ENCODE measurements at regions not wholly inside any gene's neighbourhood (a gene's known extent, or its start where the extent isn't known, plus 50 kb on each side); places are given as distances from the start of the nearest gene placed in this dataset.

DNA sequence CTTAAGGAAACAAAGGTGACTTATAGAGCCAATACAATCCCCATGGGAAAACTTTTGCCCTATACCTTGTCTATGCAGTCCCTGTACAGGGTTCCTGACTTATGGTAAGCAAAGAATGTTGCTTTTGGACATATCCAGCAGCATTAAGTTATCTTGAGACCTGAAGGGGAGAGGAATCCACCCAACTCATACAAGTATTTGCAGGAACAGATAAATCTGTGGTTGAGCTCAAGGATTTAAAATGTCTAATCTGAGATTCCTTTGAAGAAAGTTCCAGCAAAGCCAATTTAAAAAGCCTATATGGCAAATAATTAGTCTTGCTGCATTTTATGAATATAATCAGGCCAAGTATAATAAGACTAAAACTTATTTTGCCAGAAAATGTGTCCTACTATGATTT lies 739.5 kb upstream of the CDH2 start:
- DNase-seq (ENCODE audit: extremely low spot score, unreplicated experiment), result no peak
- H3K27me3 Mint-ChIP-seq, result no peaks in the 10 kb centered on the region
- TF ChIP-seq, protein P1, sequence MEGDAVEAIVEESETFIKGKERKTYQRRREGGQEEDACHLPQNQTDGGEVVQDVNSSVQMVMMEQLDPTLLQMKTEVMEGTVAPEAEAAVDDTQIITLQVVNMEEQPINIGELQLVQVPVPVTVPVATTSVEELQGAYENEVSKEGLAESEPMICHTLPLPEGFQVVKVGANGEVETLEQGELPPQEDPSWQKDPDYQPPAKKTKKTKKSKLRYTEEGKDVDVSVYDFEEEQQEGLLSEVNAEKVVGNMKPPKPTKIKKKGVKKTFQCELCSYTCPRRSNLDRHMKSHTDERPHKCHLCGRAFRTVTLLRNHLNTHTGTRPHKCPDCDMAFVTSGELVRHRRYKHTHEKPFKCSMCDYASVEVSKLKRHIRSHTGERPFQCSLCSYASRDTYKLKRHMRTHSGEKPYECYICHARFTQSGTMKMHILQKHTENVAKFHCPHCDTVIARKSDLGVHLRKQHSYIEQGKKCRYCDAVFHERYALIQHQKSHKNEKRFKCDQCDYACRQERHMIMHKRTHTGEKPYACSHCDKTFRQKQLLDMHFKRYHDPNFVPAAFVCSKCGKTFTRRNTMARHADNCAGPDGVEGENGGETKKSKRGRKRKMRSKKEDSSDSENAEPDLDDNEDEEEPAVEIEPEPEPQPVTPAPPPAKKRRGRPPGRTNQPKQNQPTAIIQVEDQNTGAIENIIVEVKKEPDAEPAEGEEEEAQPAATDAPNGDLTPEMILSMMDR (conservative IDR thresholded peaks at IDR 0.05), result no peak
- H3K36me3 Mint-ChIP-seq, result no peaks in the 10 kb centered on the region
- H3K4me3 Mint-ChIP-seq, result no peak overlapping the region
- H3K27ac Mint-ChIP-seq, result no peak overlapping the region
- no peaks in the 10 kb centered on the region for H3K4me1 Mint-ChIP-seq (ENCODE audit: unreplicated experiment)
- H3K9me3 Mint-ChIP-seq, result peaks cover 6% of the 10 kb centered on the region

DNA sequence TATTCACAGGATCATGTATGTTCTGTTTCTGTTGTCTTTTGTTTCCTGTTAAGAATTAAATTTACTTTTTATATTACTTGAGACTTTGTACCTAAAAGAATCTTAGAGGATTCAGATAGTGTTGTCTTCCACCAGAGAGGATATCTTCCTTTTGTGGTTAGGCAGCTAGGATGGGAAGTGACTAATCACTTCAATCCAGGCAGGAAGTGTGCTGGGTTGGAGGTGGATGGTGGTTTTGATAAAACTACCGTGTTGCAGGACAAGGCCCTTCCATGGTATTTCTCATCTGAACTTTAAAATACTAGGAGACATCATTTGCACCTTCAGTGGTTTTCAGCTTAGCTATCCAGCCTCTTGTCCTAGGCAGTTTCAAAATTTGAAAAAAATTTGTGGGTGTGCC lies 728.6 kb upstream of the CDH2 start:
- H3K9me3 Mint-ChIP-seq, result peaks cover under 1% of the 10 kb centered on the region
- H3K27me3 Mint-ChIP-seq, result no peaks in the 10 kb centered on the region
- TF ChIP-seq, protein P1 (conservative IDR thresholded peaks at IDR 0.05), result no peak

DNA sequence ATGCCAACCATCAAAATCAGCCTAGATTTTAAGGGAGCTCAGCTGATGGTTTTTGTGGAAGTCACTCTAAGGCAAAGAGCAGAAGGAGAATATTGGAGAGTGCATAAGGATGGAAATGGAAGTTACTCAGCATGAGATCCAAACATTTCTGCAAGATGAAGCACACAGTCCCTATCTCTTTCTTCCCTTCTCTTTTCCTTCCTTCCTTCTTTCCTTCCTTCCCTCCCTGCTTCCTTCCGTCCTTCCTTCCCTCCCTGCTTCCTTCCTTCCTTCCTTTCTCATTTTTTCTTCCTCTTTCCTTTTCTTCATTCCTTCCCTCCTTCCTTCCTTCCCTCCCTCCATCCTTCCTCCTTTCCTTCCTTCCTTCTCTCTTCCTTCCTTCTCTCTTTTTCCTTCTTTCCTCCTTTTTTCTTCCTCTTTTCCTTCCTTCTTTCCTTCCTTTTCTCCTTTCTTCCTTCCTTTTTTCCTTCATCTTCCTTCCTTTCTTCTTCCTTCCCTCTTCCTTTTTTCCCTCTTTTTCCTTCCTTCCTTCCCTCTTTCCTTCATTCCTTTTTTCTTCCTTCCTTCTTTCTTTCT lies 727.9 kb upstream of the CDH2 start:
- H3K36me3 Mint-ChIP-seq, result no peaks in the 10 kb centered on the region
- H3K4me1 Mint-ChIP-seq (ENCODE audit: unreplicated experiment), result no peaks in the 10 kb centered on the region
- no peaks in the 10 kb centered on the region for H3K9me3 Mint-ChIP-seq
- H3K4me3 Mint-ChIP-seq, result no peak overlapping the region
- TF ChIP-seq, protein P1 (conservative IDR thresholded peaks at IDR 0.05), result no peak
- no peak overlapping the region for H3K27ac Mint-ChIP-seq
- no peak for DNase-seq (ENCODE audit: extremely low spot score, unreplicated experiment)
- no peaks in the 10 kb centered on the region for H3K27me3 Mint-ChIP-seq

More for the DNA sequence above, 728.6 kb upstream of the CDH2 start:
- Mint-ChIP-seq H3K36me3 (no peaks in the 10 kb centered on the region), H3K4me1 (ENCODE audit: unreplicated experiment) (no peaks in the 10 kb centered on the region), H3K4me3 (no peak overlapping the region), H3K27ac (no peak overlapping the region)
- DNase-seq (ENCODE audit: extremely low spot score, unreplicated experiment), result no peak

DNA sequence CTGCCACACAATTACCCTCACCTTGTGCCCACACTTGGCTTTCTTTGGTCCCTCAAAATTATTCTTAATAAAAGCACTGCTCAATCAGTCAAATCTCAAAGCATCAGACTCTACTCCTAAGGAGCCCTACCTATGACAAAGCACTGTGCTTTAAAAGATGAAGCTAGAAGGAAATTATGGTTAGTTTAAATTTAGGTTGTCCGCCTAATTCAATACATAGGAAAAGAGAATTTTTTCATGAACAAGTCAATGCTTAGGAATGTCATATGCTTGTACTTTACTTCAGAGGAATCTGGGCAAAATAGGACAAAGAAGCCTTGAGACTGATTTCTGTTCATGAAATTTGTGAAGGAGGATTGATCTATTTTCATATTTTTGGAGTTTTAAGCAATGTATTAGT lies 726.4 kb upstream of the CDH2 start:
- Mint-ChIP-seq H3K27me3 (no peaks in the 10 kb centered on the region), H3K4me1 (ENCODE audit: unreplicated experiment) (peaks cover 5% of the 10 kb centered on the region), H3K9me3 (no peaks in the 10 kb centered on the region), H3K36me3 (no peaks in the 10 kb centered on the region), H3K27ac (no peak overlapping the region), H3K4me3 (no peak overlapping the region)
- TF ChIP-seq, protein P1 (conservative IDR thresholded peaks at IDR 0.05), result no peak
- no peak for DNase-seq (ENCODE audit: extremely low spot score, unreplicated experiment)

DNA sequence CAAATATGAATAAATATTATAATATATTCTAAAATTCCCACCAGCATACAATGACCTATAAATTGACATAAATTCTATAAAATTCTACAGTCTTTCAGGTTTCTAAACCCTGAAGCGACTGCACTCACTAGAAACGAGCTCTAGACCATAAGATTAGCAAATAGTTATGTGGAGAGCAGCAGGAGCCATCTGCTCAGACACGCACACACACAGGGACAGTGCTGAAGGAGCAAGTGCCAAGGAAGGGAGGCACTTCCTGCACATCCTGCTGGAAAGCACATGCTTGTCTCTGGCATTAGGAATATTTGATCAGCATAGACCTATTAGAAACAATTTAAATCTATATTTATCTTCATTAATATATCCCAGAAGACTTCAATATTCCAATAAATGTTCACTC lies 713.9 kb upstream of the CDH2 start:
- H3K4me3 Mint-ChIP-seq, result no peak overlapping the region
- no peaks in the 10 kb centered on the region for H3K27me3 Mint-ChIP-seq
- peaks cover 7% of the 10 kb centered on the region for H3K9me3 Mint-ChIP-seq
- TF ChIP-seq, protein P1 (conservative IDR thresholded peaks at IDR 0.05), result no peak
- no peak overlapping the region for H3K27ac Mint-ChIP-seq
- H3K4me1 Mint-ChIP-seq (ENCODE audit: unreplicated experiment), result no peaks in the 10 kb centered on the region
- no peaks in the 10 kb centered on the region for H3K36me3 Mint-ChIP-seq
- no peak for DNase-seq (ENCODE audit: extremely low spot score, unreplicated experiment)

DNA sequence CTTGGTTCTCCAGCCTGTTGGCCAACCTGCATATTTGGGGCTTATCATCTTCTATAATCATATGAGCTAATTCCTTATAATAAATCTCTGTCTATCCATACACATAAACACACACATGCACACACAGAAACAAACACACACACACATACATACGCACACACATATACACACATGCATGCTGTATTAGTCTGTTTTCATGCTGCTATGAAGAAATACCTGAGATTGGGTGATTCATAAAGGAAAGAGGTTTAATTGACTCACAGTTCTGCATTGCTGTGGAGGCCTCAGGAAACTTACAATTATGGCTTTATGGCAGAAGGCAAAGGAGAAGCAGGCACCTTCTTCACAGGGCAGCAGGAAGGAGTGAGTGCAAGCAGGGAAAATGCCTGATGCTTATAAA lies 707.4 kb upstream of the CDH2 start:
- TF ChIP-seq, protein P1 (conservative IDR thresholded peaks at IDR 0.05), result no peak
- H3K4me3 Mint-ChIP-seq, result no peak overlapping the region
- H3K27ac Mint-ChIP-seq, result no peak overlapping the region
- no peaks in the 10 kb centered on the region for H3K9me3 Mint-ChIP-seq
- no peaks in the 10 kb centered on the region for H3K36me3 Mint-ChIP-seq
- H3K27me3 Mint-ChIP-seq, result no peaks in the 10 kb centered on the region
- H3K4me1 Mint-ChIP-seq (ENCODE audit: unreplicated experiment), result no peaks in the 10 kb centered on the region
- no peak for DNase-seq (ENCODE audit: extremely low spot score, unreplicated experiment)
